K562 (cell line): ENCODE measurements at regions not wholly inside any gene's neighbourhood (a gene's known extent, or its start where the extent isn't known, plus 50 kb on each side); places are given as distances from the start of the nearest gene placed in this dataset.

Source experiments
- ATAC-seq: fragments of 200-7000 bp; cut with Tn5 transposase; 3 replicates; pipeline ENCODE4 v1.9.1; 2020; ENCODE audit warnings: moderate library complexity
- BruUV-seq: library from RNA; stranded (reverse); fragments of 400-500 nt; replicated peaks from 2 replicates; lab custom pipeline; 2021; lab: Mats Ljungman, UMichigan
- CTCF ChIA-PET: fragments of 300-600 bp; formaldehyde crosslinking; extraction: SDS; loops from one replicate; lab custom pipeline; 2021; ENCODE audit warnings: low intra/inter-chr PET ratio; lab: Yijun Ruan, JAX
- POLR2A ChIA-PET: fragments of 300-600, 350-650 bp; sonication (Branson Sonifier 250); formaldehyde crosslinking; extraction: SDS; loops from one replicate; lab custom pipeline; 2021; ENCODE audit warnings: antibody characterized with exemption, inconsistent platforms; lab: Yijun Ruan, JAX
- DNase-seq, 4 experiments: peaks; one replicate each; pipeline versions ENCODE4 v3.0.0 to v3.0.0-alpha.2; 2011 to 2018; ENCODE audit warnings: low spot score in 3 of 4, mixed read lengths in 3 of 4; ENCODE audit errors: extremely low read depth in 1 of 4
- FAIRE-seq: peaks from 2 replicates; lab custom pipeline; 2011; peaks lifted over from hg19 to GRCh38; lab: Jason Lieb, UNC
- H2AFZ ChIP-seq: 2 replicates; pipeline ENCODE4 v1.6.0; 2011; ENCODE audit warnings: low read depth, low read length, control low read depth, inconsistent platforms
- H3K27ac ChIP-seq: fragments of 200-600 bp; 3 replicates; pipeline ENCODE4 v1.8.0; 2011; ENCODE audit warnings: low read depth, mild to moderate bottlenecking, control low read depth, inconsistent platforms, low read length, moderate library complexity, mixed read lengths; ENCODE audit errors: extremely low read depth
- H3K27me3 ChIP-seq, 2 experiments: fragments of 300-600 bp in 1 of 2; 2 replicates in 1 of 2; 3 replicates in 1 of 2; pipeline versions ENCODE4 v1.6.0 to v1.8.0; 2011; ENCODE audit warnings: inconsistent platforms in 2 of 2, low read length in 2 of 2, mild to moderate bottlenecking in 1 of 2, mixed read lengths in 1 of 2, moderate library complexity in 1 of 2; ENCODE audit not compliant: control insufficient read depth in 2 of 2, insufficient read depth in 2 of 2
- H3K36me3 ChIP-seq: fragments of 300-600 bp; 3 replicates; pipeline ENCODE4 v1.8.0; 2011; ENCODE audit warnings: mild to moderate bottlenecking, low read length, inconsistent platforms; ENCODE audit not compliant: control insufficient read depth, insufficient read depth
- H3K4me1 ChIP-seq, 2 experiments: fragments of 200-600 bp in 1 of 2; replicated peaks in 1 of 2; 2 replicates in 1 of 2; 3 replicates in 1 of 2; pipeline versions ENCODE4 v1.5.1 to v1.8.0; 2011; ENCODE audit warnings: inconsistent platforms in 2 of 2, low read length in 2 of 2, mild to moderate bottlenecking in 1 of 2, mixed read lengths in 1 of 2, moderate library complexity in 1 of 2; ENCODE audit not compliant: control insufficient read depth in 2 of 2, insufficient read depth in 2 of 2
- H3K4me2 ChIP-seq: 2 replicates; pipeline ENCODE4 v1.6.1; 2011; ENCODE audit warnings: low read length, control low read depth, inconsistent platforms, mixed read lengths; ENCODE audit not compliant: insufficient read depth
- H3K4me3 ChIP-seq: fragments of 200-600 bp; sonication (generic), shearing (Covaris generic); 2 replicates; pipeline ENCODE4 v1.5.1; 2016; ENCODE audit warnings: control low read depth, inconsistent platforms
- H3K79me2 ChIP-seq: fragments of 200-600 bp; 3 replicates; pipeline ENCODE4 v1.8.0; 2011; ENCODE audit warnings: low read length, inconsistent platforms; ENCODE audit not compliant: control insufficient read depth, insufficient read depth
- H3K9ac ChIP-seq, 2 experiments: 2 replicates each; pipeline versions ENCODE4 v1.6.0 to v1.6.1; 2011; ENCODE audit warnings: low read depth in 2 of 2, low read length in 2 of 2, control low read depth in 1 of 2, inconsistent platforms in 1 of 2, mild to moderate bottlenecking in 1 of 2, mixed read lengths in 1 of 2; ENCODE audit not compliant: insufficient read depth in 1 of 2
- H3K9me1 ChIP-seq: one replicate; pipeline ENCODE4 v1.6.0; 2011; ENCODE audit warnings: inconsistent platforms, mild to moderate bottlenecking, low read length, moderate library complexity; ENCODE audit not compliant: control insufficient read depth, insufficient read depth
- H3K9me3 ChIP-seq: replicated peaks from 2 replicates; pipeline ENCODE4 v1.5.1; 2011; ENCODE audit warnings: low read depth, low read length, inconsistent platforms; ENCODE audit not compliant: control insufficient read depth, insufficient read depth
- H4K20me1 ChIP-seq: replicated peaks from 2 replicates; pipeline ENCODE4 v1.6.1; 2011; ENCODE audit warnings: low read length, inconsistent platforms, mixed read lengths; ENCODE audit not compliant: control insufficient read depth, insufficient read depth
- EZH2 ChIP-seq: IDR thresholded peaks from 2 replicates; pipeline ENCODE4 v1.6.1; 2012; ENCODE audit warnings: low read depth, mild to moderate bottlenecking, inconsistent platforms, low read length, borderline replicate concordance
- WGBS: fragments of 100-300 bp; shearing (Covaris generic); methylation state at CpG from one replicate; pipeline ENCODE4 v1.1.6; 2016; ENCODE audit warnings: low coverage, mixed read lengths; ENCODE audit not compliant: insufficient coverage; ENCODE audit errors: missing lambda C conversion rate; 5-methylcytosine and 5-hydroxymethylcytosine counted together
- in situ Hi-C: fragments of 300-500 bp; cut with MboI; formaldehyde crosslinking; loops from 4 replicates; pipeline ENCODE4 v1.15.0; 2018; ENCODE audit warnings: inconsistent platforms, mixed read lengths
- intact Hi-C: fragments of 100-400 bp; cut with micrococcal nuclease; formaldehyde crosslinking; loops from 2 replicates; pipeline ENCODE4 v1.14.2; 2022
- TF ChIP-seq, protein P1 (sequence below): fragments of 450-650 bp; IDR thresholded peaks from 2 replicates; pipeline ENCODE4 v1.6.1; 2016; ENCODE audit warnings: mild to moderate bottlenecking, moderate library complexity

DNA sequence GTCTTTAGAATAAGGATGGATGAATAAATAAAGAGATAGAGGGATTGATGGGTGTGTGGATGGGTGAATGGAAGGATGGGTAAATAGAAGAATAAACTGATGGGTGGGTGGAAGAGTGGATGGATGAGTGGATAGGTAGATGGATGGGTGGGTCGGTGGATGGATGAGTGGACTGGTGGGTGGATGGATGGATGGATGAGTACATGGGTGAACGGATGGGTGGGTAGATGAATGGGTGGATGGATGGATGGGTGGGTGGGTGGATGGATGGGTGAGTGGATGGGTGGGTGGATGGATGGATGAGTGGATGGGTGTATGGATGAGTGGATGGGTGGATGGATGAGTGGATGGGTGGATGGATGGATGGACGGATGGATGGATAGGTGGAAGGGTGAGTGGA, 65.7 kb upstream of the FOXC1 start:
- CTCF ChIA-PET, result no interaction called here
- ATAC-seq (no peak), DNase-seq (no peak), FAIRE-seq (no peak)
- Histone ChIP-seq H3K27me3 (peaks cover 7 to 21% of the 10 kb centered on the region in 2 experiments), H3K4me3 (no peak overlapping the region), H3K9me3 (no peaks in the 10 kb centered on the region), H3K36me3 (no peaks in the 10 kb centered on the region), H2AFZ (no peak overlapping the region), H3K4me1 (no peaks in the 10 kb centered on the region), H3K4me2 (no peak overlapping the region), H3K9me1 (no peaks in the 10 kb centered on the region), H3K79me2 (no peaks in the 10 kb centered on the region), H3K9ac (no peak overlapping the region), H4K20me1 (no peaks in the 10 kb centered on the region), H3K27ac (no peak overlapping the region)
- POLR2A ChIA-PET, result no interaction called here
- in situ Hi-C loops, result no loop called here
- no TSS peak for BruUV-seq
- intact Hi-C loops, result no loop called here
- 0% methylated on average over 2 of the region's 3 CpGs for WGBS
- no peak for TF ChIP-seq EZH2
- TF ChIP-seq, protein P1, sequence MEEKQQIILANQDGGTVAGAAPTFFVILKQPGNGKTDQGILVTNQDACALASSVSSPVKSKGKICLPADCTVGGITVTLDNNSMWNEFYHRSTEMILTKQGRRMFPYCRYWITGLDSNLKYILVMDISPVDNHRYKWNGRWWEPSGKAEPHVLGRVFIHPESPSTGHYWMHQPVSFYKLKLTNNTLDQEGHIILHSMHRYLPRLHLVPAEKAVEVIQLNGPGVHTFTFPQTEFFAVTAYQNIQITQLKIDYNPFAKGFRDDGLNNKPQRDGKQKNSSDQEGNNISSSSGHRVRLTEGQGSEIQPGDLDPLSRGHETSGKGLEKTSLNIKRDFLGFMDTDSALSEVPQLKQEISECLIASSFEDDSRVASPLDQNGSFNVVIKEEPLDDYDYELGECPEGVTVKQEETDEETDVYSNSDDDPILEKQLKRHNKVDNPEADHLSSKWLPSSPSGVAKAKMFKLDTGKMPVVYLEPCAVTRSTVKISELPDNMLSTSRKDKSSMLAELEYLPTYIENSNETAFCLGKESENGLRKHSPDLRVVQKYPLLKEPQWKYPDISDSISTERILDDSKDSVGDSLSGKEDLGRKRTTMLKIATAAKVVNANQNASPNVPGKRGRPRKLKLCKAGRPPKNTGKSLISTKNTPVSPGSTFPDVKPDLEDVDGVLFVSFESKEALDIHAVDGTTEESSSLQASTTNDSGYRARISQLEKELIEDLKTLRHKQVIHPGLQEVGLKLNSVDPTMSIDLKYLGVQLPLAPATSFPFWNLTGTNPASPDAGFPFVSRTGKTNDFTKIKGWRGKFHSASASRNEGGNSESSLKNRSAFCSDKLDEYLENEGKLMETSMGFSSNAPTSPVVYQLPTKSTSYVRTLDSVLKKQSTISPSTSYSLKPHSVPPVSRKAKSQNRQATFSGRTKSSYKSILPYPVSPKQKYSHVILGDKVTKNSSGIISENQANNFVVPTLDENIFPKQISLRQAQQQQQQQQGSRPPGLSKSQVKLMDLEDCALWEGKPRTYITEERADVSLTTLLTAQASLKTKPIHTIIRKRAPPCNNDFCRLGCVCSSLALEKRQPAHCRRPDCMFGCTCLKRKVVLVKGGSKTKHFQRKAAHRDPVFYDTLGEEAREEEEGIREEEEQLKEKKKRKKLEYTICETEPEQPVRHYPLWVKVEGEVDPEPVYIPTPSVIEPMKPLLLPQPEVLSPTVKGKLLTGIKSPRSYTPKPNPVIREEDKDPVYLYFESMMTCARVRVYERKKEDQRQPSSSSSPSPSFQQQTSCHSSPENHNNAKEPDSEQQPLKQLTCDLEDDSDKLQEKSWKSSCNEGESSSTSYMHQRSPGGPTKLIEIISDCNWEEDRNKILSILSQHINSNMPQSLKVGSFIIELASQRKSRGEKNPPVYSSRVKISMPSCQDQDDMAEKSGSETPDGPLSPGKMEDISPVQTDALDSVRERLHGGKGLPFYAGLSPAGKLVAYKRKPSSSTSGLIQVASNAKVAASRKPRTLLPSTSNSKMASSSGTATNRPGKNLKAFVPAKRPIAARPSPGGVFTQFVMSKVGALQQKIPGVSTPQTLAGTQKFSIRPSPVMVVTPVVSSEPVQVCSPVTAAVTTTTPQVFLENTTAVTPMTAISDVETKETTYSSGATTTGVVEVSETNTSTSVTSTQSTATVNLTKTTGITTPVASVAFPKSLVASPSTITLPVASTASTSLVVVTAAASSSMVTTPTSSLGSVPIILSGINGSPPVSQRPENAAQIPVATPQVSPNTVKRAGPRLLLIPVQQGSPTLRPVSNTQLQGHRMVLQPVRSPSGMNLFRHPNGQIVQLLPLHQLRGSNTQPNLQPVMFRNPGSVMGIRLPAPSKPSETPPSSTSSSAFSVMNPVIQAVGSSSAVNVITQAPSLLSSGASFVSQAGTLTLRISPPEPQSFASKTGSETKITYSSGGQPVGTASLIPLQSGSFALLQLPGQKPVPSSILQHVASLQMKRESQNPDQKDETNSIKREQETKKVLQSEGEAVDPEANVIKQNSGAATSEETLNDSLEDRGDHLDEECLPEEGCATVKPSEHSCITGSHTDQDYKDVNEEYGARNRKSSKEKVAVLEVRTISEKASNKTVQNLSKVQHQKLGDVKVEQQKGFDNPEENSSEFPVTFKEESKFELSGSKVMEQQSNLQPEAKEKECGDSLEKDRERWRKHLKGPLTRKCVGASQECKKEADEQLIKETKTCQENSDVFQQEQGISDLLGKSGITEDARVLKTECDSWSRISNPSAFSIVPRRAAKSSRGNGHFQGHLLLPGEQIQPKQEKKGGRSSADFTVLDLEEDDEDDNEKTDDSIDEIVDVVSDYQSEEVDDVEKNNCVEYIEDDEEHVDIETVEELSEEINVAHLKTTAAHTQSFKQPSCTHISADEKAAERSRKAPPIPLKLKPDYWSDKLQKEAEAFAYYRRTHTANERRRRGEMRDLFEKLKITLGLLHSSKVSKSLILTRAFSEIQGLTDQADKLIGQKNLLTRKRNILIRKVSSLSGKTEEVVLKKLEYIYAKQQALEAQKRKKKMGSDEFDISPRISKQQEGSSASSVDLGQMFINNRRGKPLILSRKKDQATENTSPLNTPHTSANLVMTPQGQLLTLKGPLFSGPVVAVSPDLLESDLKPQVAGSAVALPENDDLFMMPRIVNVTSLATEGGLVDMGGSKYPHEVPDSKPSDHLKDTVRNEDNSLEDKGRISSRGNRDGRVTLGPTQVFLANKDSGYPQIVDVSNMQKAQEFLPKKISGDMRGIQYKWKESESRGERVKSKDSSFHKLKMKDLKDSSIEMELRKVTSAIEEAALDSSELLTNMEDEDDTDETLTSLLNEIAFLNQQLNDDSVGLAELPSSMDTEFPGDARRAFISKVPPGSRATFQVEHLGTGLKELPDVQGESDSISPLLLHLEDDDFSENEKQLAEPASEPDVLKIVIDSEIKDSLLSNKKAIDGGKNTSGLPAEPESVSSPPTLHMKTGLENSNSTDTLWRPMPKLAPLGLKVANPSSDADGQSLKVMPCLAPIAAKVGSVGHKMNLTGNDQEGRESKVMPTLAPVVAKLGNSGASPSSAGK, result no peak
